ENCODE measurements at regions not wholly inside any gene's neighbourhood (a gene's known extent, or its start where the extent isn't known, plus 50 kb on each side); places are given as distances from the start of the nearest gene placed in this dataset.

- H3K9me2 ChIP-seq (replicated peaks; ENCODE audit: insufficient read depth): no peaks in the 10 kb centered on the region
- no peak overlapping the region for H2AFZ ChIP-seq
- H3K4me1 ChIP-seq (ENCODE audit: insufficient read depth): no peaks in the 10 kb centered on the region
- no peak for DNase-seq (ENCODE audit: low spot score)
- no peaks in the 10 kb centered on the region for H4K20me1 ChIP-seq (ENCODE audit: insufficient read depth, poor library complexity, severe bottlenecking)
- H3K27ac ChIP-seq: no peak overlapping the region
- TF ChIP-seq EZH2phosphoT487 (IDR thresholded peaks at IDR 0.05; ENCODE audit: low read depth, severe bottlenecking, unreplicated experiment): no peak
- TF ChIP-seq EZH2 (IDR thresholded peaks at IDR 0.05; ENCODE audit: borderline replicate concordance): no peak
- no peak for TF ChIP-seq CTCF (IDR thresholded peaks at IDR 0.05; ENCODE audit: poor library complexity)
- no peaks in the 10 kb centered on the region for H3K36me3 ChIP-seq (replicated peaks; ENCODE audit: insufficient read depth, low read depth)
- 92% methylated on average over 8 of the region's 8 CpGs for WGBS (ENCODE audit: low lambda C conversion rate, missing lambda C conversion rate)
- no peak overlapping the region for H3K4me3 ChIP-seq
- no peaks in the 10 kb centered on the region for H3K79me2 ChIP-seq
- no peaks in the 10 kb centered on the region for H3K27me3 ChIP-seq
- H3K4me2 ChIP-seq: no peak overlapping the region
- H3K9me3 ChIP-seq (ENCODE audit: low read depth): no peaks in the 10 kb centered on the region
These were observed 64.7 kb upstream of the AOAH start for GRCh38 chr7:36788825-36789470.

GRCh38 chr7:36787933-36788378 is 63.7 kb upstream of the AOAH start:
- Histone ChIP-seq H2AFZ (no peak overlapping the region), H4K20me1 (ENCODE audit: insufficient read depth, poor library complexity, severe bottlenecking) (no peaks in the 10 kb centered on the region), H3K27me3 (no peaks in the 10 kb centered on the region), H3K9me2 (replicated peaks; ENCODE audit: insufficient read depth) (no peaks in the 10 kb centered on the region), H3K4me3 (no peak overlapping the region), H3K4me1 (ENCODE audit: insufficient read depth) (no peaks in the 10 kb centered on the region), H3K79me2 (no peaks in the 10 kb centered on the region), H3K27ac (no peak overlapping the region), H3K36me3 (replicated peaks; ENCODE audit: insufficient read depth, low read depth) (no peaks in the 10 kb centered on the region), H3K9me3 (ENCODE audit: low read depth) (no peaks in the 10 kb centered on the region), H3K4me2 (no peak overlapping the region)
- WGBS (ENCODE audit: low lambda C conversion rate, missing lambda C conversion rate): 81% methylated on average over 1 of the region's 1 CpG
- DNase-seq (ENCODE audit: low spot score): no peak
- TF ChIP-seq CTCF (IDR thresholded peaks at IDR 0.05; ENCODE audit: poor library complexity) (no peak), EZH2phosphoT487 (IDR thresholded peaks at IDR 0.05; ENCODE audit: low read depth, severe bottlenecking, unreplicated experiment) (no peak), EZH2 (IDR thresholded peaks at IDR 0.05; ENCODE audit: borderline replicate concordance) (no peak)

DNA sequence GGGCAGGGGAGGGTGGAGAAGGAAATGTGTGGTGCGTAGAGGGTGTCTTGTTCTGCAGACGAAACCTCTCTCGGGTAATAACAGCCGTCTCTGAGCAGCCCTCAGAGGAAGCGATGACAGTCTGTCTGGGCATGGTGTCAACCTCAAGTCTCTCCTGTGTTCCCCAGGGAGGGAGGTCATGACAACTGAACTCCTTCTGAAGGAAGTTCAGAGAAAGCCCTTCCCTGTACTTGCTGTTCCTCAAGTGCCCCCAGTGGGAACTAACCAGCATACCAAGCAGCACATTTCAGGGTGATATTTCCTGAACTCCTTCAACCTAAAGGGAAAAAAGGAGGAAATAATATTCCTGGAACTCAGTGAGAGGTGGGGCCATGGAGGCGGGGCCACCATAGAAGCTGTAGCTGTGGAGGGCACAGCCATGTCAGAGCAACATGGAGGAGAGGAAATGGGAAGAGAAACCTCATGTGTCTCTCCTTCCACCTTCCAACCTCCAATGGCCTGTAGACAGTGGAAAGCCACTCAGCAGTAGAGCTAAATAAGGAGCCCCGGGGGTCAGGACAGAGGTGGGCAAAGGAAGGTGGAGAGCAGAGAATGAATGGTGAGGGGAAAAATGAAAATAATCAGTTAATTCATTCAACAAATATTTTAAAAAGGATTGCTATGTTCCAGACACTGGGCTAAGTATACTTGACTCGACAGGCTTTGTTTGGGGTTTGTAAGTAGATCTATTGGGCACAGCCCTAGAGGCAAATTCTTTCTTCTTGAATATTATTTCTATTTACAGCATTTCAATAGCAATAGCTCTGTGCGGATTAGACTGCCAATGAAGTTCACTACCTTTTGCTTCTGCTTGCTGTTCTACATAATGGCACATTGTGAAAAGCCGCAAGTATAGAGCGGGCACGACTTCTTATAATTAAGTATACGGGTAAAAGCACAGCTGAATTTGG is 61.0 kb upstream of the AOAH start:
- H2AFZ ChIP-seq: no peak overlapping the region
- H3K4me1 ChIP-seq (ENCODE audit: insufficient read depth): no peaks in the 10 kb centered on the region
- H3K36me3 ChIP-seq (replicated peaks; ENCODE audit: insufficient read depth, low read depth): no peaks in the 10 kb centered on the region
- no peaks in the 10 kb centered on the region for H3K27me3 ChIP-seq
- no peaks in the 10 kb centered on the region for H3K9me3 ChIP-seq (ENCODE audit: low read depth)
- no peak overlapping the region for H3K27ac ChIP-seq
- no peak overlapping the region for H3K4me3 ChIP-seq
- WGBS (ENCODE audit: low lambda C conversion rate, missing lambda C conversion rate): 83% methylated on average over 13 of the region's 13 CpGs
- H3K4me2 ChIP-seq: no peak overlapping the region
- no peaks in the 10 kb centered on the region for H3K79me2 ChIP-seq
- TF ChIP-seq EZH2 (IDR thresholded peaks at IDR 0.05; ENCODE audit: borderline replicate concordance) (no peak), EZH2phosphoT487 (IDR thresholded peaks at IDR 0.05; ENCODE audit: low read depth, severe bottlenecking, unreplicated experiment) (no peak)
- DNase-seq (ENCODE audit: low spot score): no peak
- no peaks in the 10 kb centered on the region for H4K20me1 ChIP-seq (ENCODE audit: insufficient read depth, poor library complexity, severe bottlenecking)
- H3K9me2 ChIP-seq (replicated peaks; ENCODE audit: insufficient read depth): no peaks in the 10 kb centered on the region
